ENCODE measurements at regions not wholly inside any gene's neighbourhood (a gene's known extent, or its start where the extent isn't known, plus 50 kb on each side); places are given as distances from the start of the nearest gene placed in this dataset.

DNA sequence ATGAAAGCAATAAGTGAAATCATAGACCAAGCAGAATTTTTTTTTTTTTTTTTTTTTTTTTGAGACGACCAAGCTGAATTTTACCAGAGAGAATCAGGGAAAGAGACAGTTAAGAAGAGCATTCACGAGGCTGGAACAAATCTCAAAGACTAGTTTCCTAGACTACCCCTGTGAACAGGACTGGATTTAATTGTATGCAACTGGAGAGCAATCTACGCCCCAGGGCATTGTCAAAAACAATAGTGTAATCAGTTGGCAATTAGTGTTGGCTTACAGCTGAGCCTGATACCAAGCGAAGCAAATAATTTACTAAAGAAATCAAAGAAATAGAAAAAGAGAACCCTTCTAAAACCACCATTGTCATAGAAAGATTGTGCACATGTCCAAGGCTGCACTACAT is 232.9 kb upstream of the CPNE8 start:
- H3K4me3 Mint-ChIP-seq = no peak overlapping the region
- Histone ChIP-seq H2BK12ac (ENCODE audit: insufficient read length, low read depth, low read length) (no peak overlapping the region), H3K14ac (ENCODE audit: insufficient read depth, low read length) (no peak overlapping the region), H4K8ac (replicated peaks; ENCODE audit: insufficient read length, low read depth, low read length) (no peak overlapping the region), H3K9me3 (ENCODE audit: control insufficient read depth, low read depth, low read length) (no peaks in the 10 kb centered on the region), H3K18ac (ENCODE audit: insufficient read length, low read depth, low read length) (no peak overlapping the region), H3K56ac (ENCODE audit: insufficient read length, low read depth, low read length) (no peak overlapping the region), H3K4me2 (ENCODE audit: insufficient read depth, insufficient read length, low read length) (no peak overlapping the region), H3K79me2 (ENCODE audit: insufficient read depth, low read length) (no peaks in the 10 kb centered on the region), H3K23ac (ENCODE audit: insufficient read length, low read depth, low read length) (no peak overlapping the region), H3K23me2 (ENCODE audit: insufficient read length, low read depth, low read length, poor library complexity, severe bottlenecking) (no peaks in the 10 kb centered on the region), H3K27me3 (ENCODE audit: insufficient read depth, low read length) (no peaks in the 10 kb centered on the region), H2AFZ (ENCODE audit: low read length) (no peak overlapping the region), H3T11ph (ENCODE audit: low read length) (no peak overlapping the region), H3K27ac (ENCODE audit: insufficient read length, low read depth, low read length) (no peak overlapping the region), H2BK15ac (ENCODE audit: low read depth, low read length) (no peak overlapping the region), H2BK120ac (ENCODE audit: low read depth, low read length, poor library complexity, severe bottlenecking) (no peak overlapping the region), H4K20me1 (ENCODE audit: control insufficient read depth, insufficient read depth, insufficient read length) (no peaks in the 10 kb centered on the region), H2BK5ac (ENCODE audit: insufficient read length, low read length) (no peak overlapping the region), H2AK5ac (ENCODE audit: insufficient read length, low read length) (no peak overlapping the region), H3K4ac (ENCODE audit: low read depth, low read length) (no peak overlapping the region), H3K79me1 (ENCODE audit: insufficient read depth, low read depth, low read length, poor library complexity, severe bottlenecking) (no peaks in the 10 kb centered on the region), H4K91ac (ENCODE audit: insufficient read length, low read depth, low read length) (no peak overlapping the region), H4K5ac (ENCODE audit: insufficient read length, low read depth, low read length) (no peak overlapping the region), H2BK20ac (ENCODE audit: low read depth, low read length, poor library complexity, severe bottlenecking) (no peak overlapping the region), H3K9ac (ENCODE audit: extremely low read depth, insufficient read length, low read length) (no peak overlapping the region), H3K4me1 (ENCODE audit: insufficient read depth, low read length) (no peaks in the 10 kb centered on the region)
- TF ChIP-seq, protein P1, sequence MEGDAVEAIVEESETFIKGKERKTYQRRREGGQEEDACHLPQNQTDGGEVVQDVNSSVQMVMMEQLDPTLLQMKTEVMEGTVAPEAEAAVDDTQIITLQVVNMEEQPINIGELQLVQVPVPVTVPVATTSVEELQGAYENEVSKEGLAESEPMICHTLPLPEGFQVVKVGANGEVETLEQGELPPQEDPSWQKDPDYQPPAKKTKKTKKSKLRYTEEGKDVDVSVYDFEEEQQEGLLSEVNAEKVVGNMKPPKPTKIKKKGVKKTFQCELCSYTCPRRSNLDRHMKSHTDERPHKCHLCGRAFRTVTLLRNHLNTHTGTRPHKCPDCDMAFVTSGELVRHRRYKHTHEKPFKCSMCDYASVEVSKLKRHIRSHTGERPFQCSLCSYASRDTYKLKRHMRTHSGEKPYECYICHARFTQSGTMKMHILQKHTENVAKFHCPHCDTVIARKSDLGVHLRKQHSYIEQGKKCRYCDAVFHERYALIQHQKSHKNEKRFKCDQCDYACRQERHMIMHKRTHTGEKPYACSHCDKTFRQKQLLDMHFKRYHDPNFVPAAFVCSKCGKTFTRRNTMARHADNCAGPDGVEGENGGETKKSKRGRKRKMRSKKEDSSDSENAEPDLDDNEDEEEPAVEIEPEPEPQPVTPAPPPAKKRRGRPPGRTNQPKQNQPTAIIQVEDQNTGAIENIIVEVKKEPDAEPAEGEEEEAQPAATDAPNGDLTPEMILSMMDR (conservative IDR thresholded peaks at IDR 0.05) = no peak
- WGBS (ENCODE audit: extremely low coverage, insufficient read length, low lambda C conversion rate) = no CpG with 5 or more reads among the region's 4 CpGs
- no peaks in the 10 kb centered on the region for H3K36me3 Mint-ChIP-seq (ENCODE audit: insufficient read depth in 1 of 3, low read depth in 3 of 3)
- no peak overlapping the region for H3K27ac Mint-ChIP-seq
- DNase-seq = no peak
- no peaks in the 10 kb centered on the region for H3K9me3 Mint-ChIP-seq
- H3K4me1 Mint-ChIP-seq = peaks cover 0 to 6% of the 10 kb centered on the region in 2 experiments; a peak in 3 of 4 replicates
- H3K27me3 Mint-ChIP-seq (ENCODE audit: low read depth) = no peaks in the 10 kb centered on the region

All from H9 (cell line).